GM11168 (cell line): ENCODE measurements at regions not wholly inside any gene's neighbourhood (a gene's known extent, or its start where the extent isn't known, plus 50 kb on each side); places are given as distances from the start of the nearest gene placed in this dataset.

Experiments
- in situ Hi-C: fragments of 300-500 bp; cut with MboI; formaldehyde crosslinking; loops from one replicate; pipeline ENCODE4 v1.12.0; 2022; ENCODE audit warnings: low sequenced_read_pairs; ENCODE audit not compliant: unreplicated experiment

DNA sequence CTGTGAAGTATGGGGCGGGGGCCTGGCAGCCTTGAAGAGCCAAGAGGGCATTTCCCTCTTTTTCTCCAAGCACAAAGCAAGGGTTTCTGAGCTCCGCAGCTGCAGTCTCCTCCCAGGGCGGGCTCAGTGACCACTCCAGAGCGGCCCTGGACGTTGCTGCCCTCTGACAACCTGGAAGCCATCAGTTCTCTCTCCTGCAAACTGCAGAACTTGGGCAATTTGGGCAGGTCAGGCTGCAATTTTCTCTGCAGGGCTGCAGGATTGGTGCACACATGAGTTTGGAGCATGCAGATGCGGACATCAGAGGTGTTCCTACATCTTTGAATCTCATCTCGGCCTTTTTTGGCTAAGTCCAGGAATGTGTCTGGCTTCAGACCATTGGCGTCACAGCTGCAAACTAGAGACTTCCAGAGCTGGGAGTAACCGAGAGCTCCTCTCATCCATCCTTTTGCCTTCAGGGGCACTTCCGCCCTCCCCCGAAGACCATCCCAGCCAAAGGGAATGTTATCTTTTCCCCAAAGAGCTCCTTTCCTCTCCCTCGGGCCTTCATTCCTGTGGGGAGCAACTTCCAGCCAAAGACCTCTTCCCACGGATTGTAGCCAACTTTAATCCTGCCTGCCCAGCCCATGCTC is 139.6 kb upstream of the WNT4 start:
- in situ Hi-C loops: no loop called here

- in situ Hi-C loops: no loop called here
These were observed 140.7 kb upstream of the WNT4 start for GRCh38 chr1:22283596-22283995.

- in situ Hi-C loops: no loop called here
These were observed 141.3 kb upstream of the WNT4 start for GRCh38 chr1:22284236-22284635.

- in situ Hi-C loops: no loop called here
These were observed 142.1 kb upstream of the WNT4 start for GRCh38 chr1:22284906-22285548.

GRCh38 chr1:22285549-22286396 is 142.9 kb upstream of the WNT4 start:
- in situ Hi-C loops: no loop called here

DNA sequence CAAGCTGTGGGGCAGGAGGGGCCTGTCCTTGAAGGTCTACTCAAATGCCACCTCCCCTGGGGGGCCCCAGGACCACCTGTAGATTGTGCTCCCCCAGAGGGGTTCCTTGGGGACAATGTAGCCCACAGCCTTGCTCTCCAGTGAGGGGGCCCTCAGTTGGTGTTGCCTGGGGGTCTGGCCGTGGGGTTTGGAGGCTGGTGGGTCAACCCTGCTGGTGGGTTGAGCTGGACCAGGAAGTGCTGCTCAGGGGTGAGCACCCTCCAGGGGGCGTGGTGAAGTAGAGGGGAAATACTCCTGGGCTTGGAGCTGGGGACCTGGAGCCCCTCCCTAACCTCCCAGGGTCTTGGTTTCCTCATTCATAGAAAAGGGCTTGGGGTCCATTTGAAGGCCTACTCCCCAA is 143.6 kb upstream of the WNT4 start:
- in situ Hi-C loops: no loop called here

- in situ Hi-C loops: no loop called here
These were observed 144.4 kb upstream of the WNT4 start for GRCh38 chr1:22287273-22287672.

- in situ Hi-C loops: no loop called here
These were observed 145.1 kb upstream of the WNT4 start for GRCh38 chr1:22287946-22288520.

- in situ Hi-C loops: no loop called here
These were observed 145.8 kb upstream of the WNT4 start for GRCh38 chr1:22288593-22289241.

- in situ Hi-C loops: no loop called here
These were observed 146.6 kb upstream of the WNT4 start for GRCh38 chr1:22289307-22289995.

DNA sequence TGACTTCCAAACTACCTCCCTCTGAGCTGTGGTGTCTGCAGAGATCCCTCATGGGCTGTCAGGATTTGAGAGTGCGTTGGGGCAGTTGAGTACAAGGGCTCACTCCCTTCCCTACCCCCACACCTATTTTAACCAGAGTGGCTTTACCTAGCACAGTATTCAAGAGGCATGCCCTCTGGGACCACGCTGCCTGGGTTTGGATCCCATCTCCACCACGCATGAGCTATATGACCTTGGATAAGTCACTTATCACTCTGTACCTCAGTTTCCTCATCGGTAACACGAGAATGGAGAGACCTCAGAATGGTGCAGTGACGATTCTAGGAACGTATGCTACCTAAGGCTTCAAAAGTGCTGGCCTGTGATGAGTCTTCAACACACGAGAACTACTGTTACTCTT is 147.3 kb upstream of the WNT4 start:
- in situ Hi-C loops: no loop called here

DNA sequence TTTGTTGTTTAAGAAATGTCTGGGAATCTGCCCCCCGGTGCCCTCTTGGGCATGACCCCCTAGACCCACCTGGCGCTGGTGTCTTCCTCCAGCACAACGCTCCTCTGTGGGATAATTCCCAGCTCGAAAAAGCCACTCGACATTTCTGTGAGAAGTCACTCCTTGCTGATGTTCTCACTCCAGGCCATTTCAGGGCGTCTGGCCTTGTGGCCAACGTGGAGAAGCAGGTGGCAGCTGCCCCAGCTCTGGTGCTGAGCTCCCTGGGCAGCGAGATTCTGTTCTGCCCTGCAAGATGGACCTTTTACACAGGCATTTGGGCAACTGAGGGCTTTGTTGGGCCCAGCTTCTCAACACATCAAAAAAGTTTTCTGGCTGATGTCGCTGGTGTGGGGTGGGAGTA is 147.7 kb upstream of the WNT4 start:
- in situ Hi-C loops: no loop called here

GRCh38 chr1:22291057-22291456 is 148.2 kb upstream of the WNT4 start:
- in situ Hi-C loops: no loop called here

DNA sequence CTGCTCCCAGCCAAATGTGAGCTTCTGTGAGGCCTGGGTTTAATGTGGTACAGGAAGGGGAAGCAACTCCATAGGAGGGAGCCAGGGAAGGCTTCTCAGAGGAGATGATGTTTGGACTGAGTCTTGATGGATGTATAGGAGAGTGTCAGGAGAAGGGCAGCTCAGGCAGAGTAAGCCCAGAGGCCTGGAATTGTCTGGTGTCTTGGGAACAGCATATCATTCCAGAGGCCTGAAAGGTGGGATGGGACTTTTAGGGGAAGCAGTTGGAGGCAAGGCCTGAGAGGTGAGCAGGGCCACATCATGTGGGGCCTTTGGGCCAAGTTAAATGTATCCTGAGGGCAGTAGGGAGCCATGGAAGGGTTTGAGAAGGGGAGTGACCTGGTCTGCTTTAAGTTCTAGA is 148.6 kb upstream of the WNT4 start:
- in situ Hi-C loops: no loop called here

DNA sequence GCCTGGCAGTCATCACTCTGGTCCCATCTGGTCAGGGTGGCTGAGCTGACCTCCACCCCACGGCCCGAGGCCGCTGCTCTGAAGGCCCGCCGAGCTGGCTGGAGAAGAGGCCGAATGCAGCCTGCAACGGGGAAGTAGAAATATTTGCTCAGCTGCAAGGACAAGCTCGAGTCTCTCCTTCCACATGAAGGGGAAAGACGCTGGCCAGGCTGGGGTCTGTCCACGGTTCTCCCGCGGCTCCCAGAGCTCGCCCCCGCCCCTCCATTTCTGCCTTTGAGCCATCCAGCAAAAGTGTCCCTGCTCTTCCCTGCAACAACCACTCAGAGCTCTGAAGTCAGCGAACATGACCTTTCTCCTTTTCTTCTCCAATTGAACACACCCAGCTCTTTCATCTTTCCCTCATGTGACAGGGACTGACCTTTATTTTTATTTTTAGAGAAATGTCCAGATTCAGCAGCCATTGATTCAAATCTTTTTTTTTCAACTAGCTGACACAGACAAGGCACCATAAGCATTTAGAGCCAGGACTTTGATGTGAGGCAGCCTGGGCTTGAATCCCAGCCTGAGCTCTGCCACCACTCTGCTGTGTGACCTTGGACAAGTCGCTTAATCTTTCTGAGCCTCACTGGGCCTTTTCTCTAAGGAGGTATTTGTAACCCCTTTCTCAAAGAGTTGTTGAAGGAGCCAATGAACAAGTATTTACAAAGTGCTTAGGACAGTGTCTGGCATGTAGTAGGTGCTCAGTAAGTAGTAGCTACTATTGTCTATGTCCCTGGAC is 149.3 kb upstream of the WNT4 start:
- in situ Hi-C loops: no loop called here

DNA sequence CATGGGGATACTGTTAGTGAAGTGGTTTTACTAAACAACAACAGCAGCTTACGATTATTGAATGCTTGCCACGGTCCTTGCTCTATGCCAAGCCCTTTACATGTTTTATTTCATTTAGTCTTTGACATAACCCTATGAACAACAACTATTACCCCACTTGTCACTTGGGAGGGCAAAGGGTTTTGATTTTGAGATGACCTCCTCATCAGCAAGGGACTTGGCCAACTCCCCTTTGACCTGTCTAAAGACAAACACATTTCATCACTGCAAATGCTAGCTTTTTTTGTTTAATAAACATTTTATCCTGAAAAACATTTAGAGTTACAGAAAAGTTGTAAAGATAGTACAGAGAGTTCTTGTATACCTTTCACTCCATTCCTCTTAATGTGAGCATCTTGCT is 152.5 kb upstream of the WNT4 start:
- in situ Hi-C loops: no loop called here

DNA sequence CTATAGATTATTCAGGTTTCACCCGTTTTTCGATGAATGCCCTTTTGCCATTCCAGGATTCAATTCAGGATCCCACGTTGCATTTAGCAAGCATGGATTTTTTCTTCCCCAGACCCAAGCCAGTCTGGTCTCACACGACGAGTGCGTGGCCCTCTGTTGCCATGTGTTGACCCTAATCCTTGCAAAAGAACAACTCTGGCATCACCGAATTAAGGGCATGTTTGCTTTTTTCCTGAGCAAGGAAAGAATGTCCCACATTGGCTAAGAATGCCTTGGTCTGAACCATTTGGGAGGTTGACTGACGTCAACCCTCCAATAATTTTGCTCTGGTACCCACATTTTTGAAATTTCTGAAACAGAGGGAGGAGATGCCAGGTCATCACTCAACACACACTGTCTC is 153.0 kb upstream of the WNT4 start:
- in situ Hi-C loops: no loop called here

DNA sequence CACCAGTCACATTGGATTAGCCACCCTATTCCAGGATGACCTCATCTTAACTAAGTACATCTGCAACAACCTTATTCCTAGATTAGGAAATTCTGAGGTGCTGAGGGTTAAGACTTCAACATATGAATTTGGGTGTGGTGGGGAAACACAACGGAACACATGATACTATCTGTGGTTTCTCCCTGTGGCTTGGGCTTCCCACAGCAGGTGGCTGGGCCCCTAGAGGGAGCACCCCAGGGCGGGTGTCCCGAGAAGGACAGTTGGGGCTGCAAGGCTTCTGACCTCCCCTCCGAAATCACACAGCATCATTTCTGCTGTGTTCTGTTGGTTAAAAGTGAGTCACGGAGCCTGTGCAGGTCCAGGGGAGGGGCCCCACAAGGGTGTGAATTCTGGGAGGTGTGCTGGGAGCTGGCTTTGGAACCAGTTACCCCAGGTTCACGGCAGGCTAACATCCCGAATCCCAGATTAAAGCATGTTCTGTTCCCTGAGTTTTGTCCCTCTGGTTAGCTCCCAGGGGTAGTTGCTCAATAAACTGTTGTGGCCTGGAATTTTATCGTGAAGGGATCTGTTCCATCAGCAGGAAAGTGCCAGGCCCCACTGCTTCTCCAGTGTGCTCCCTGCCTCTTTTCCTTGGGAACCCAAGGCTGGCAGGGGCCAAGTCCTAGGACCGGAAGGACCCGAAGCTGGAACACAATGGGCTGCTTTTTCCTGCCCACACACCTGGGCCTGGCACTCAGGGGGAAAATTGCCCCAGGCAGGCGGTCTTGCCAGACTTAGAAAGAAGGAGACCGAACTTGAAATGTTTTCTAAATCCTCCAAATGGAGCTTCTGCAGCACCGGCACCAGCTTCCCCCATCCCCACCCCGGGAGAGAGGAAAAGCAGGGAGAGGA is 154.0 kb upstream of the WNT4 start:
- in situ Hi-C loops: no loop called here
